ENCODE measurements at regions not wholly inside any gene's neighbourhood (a gene's known extent, or its start where the extent isn't known, plus 50 kb on each side); places are given as distances from the start of the nearest gene placed in this dataset.

DNA sequence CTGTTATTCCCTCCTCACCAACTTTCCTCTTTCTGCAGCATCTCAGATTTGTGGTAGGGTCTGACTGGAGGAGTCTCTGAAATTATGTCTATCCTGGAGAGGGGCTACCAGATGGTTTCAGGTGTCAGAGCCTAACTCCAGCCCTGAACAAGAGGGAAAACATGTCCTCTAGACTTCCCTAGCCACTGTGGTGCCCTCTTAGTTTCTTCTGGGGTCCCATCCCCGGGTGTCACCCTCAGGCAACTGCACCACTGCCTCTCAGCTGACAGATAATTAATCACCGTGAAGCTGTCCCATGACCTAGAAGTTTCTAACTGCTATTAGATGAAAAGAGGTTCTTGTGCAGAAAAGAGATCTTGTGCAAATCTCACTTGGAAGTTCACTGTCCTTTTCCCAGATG lies 95.1 kb upstream of the CELF4 start:
- H3K9ac ChIP-seq (ENCODE audit: extremely low read depth, low read length, poor library complexity, severe bottlenecking) = no peak overlapping the region
- no peaks in the 10 kb centered on the region for H3K36me3 ChIP-seq (ENCODE audit: control insufficient read depth, insufficient read depth, low read length)
- 83 to 95% methylated on average over 1 to 2 of the region's 2 CpGs for WGBS, 2 experiments (ENCODE audit: insufficient coverage in 1 of 2, insufficient read length in 1 of 2)
- no peaks in the 10 kb centered on the region for H3K27me3 Mint-ChIP-seq (ENCODE audit: insufficient read depth)
- no peaks in the 10 kb centered on the region for H3K9me3 Mint-ChIP-seq
- TF ChIP-seq, protein P1, sequence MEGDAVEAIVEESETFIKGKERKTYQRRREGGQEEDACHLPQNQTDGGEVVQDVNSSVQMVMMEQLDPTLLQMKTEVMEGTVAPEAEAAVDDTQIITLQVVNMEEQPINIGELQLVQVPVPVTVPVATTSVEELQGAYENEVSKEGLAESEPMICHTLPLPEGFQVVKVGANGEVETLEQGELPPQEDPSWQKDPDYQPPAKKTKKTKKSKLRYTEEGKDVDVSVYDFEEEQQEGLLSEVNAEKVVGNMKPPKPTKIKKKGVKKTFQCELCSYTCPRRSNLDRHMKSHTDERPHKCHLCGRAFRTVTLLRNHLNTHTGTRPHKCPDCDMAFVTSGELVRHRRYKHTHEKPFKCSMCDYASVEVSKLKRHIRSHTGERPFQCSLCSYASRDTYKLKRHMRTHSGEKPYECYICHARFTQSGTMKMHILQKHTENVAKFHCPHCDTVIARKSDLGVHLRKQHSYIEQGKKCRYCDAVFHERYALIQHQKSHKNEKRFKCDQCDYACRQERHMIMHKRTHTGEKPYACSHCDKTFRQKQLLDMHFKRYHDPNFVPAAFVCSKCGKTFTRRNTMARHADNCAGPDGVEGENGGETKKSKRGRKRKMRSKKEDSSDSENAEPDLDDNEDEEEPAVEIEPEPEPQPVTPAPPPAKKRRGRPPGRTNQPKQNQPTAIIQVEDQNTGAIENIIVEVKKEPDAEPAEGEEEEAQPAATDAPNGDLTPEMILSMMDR (conservative IDR thresholded peaks at IDR 0.05) = no peak
- no peak overlapping the region for H3K4me3 Mint-ChIP-seq
- no peaks in the 10 kb centered on the region for H3K27me3 ChIP-seq (ENCODE audit: control insufficient read depth, insufficient read depth, low read length, poor library complexity, severe bottlenecking)
- peaks cover 17% of the 10 kb centered on the region for H3K4me1 Mint-ChIP-seq
- H3K9me3 ChIP-seq (ENCODE audit: control insufficient read depth, low read length) = no peaks in the 10 kb centered on the region
- no peak for DNase-seq
- no peak overlapping the region for H3K27ac ChIP-seq (ENCODE audit: low read depth, low read length)
- H3K27ac Mint-ChIP-seq = no peak overlapping the region
- H3K4me3 ChIP-seq (ENCODE audit: low read length) = no peak overlapping the region
- H3K4me1 ChIP-seq (ENCODE audit: control insufficient read depth, insufficient read depth, low read length) = peaks cover 17% of the 10 kb centered on the region
- H3K36me3 Mint-ChIP-seq (ENCODE audit: low read depth) = no peaks in the 10 kb centered on the region

DNA sequence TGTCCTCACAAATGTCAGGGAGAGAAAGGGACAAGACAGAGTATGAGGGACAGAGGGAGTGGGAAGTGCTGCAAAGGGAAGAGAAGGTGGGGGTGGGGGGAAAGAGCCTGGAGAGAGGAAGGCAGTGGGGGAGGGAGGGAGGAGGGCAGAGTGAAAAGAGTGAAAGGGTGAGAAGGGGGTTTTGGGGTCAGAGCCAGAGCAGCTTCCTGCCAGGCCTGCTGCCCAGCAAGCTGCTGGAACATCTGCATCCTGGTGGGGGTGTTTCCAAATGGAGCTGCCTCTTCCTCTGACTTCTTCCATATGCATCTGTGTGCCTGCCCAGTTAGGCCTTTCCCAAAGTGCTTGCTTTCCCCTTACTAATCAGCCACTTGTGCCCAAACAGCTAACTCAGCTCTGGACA lies 94.3 kb upstream of the CELF4 start:
- H3K36me3 Mint-ChIP-seq (ENCODE audit: low read depth) = no peaks in the 10 kb centered on the region
- TF ChIP-seq, protein P1 (conservative IDR thresholded peaks at IDR 0.05) = no peak
- Histone ChIP-seq H3K27me3 (ENCODE audit: control insufficient read depth, insufficient read depth, low read length, poor library complexity, severe bottlenecking) (no peaks in the 10 kb centered on the region), H3K36me3 (ENCODE audit: control insufficient read depth, insufficient read depth, low read length) (no peaks in the 10 kb centered on the region), H3K9me3 (ENCODE audit: control insufficient read depth, low read length) (no peaks in the 10 kb centered on the region), H3K9ac (ENCODE audit: extremely low read depth, low read length, poor library complexity, severe bottlenecking) (no peak overlapping the region), H3K27ac (ENCODE audit: low read depth, low read length) (no peak overlapping the region), H3K4me1 (ENCODE audit: control insufficient read depth, insufficient read depth, low read length) (peaks cover 12% of the 10 kb centered on the region), H3K4me3 (ENCODE audit: low read length) (no peak overlapping the region)
- no peaks in the 10 kb centered on the region for H3K9me3 Mint-ChIP-seq
- DNase-seq = no peak
- H3K4me1 Mint-ChIP-seq = peaks cover 17% of the 10 kb centered on the region
- H3K4me3 Mint-ChIP-seq = no peak overlapping the region
- no peaks in the 10 kb centered on the region for H3K27me3 Mint-ChIP-seq (ENCODE audit: insufficient read depth)
- H3K27ac Mint-ChIP-seq = no peak overlapping the region

DNA sequence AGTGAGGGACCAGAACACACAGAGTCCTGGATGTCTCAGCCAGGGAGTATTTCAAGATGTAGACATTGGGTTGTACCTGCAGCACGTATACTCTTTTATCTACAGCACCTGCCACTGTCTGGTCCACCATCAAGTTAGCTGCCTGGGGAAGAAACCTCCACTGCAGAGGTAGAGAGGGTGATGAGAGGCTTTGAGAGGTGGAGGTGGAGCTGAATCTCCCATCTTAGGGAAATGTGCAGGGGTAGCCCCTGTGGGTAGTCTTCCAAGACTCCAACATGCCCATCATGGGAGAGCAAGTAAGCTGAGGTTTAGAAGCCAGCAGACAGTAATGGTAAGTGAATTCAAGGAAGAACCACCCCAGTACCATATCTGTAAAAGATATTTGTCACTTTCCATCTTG lies 93.3 kb upstream of the CELF4 start:
- Mint-ChIP-seq H3K9me3 (no peaks in the 10 kb centered on the region), H3K27ac (no peak overlapping the region), H3K4me3 (no peak overlapping the region), H3K27me3 (ENCODE audit: insufficient read depth) (no peaks in the 10 kb centered on the region), H3K36me3 (ENCODE audit: low read depth) (no peaks in the 10 kb centered on the region), H3K4me1 (peaks cover 22% of the 10 kb centered on the region)
- 100% methylated on average over 1 of the region's 1 CpG; no CpG with 5 or more reads in 1 of the 2 experiments for WGBS, 2 experiments (ENCODE audit: insufficient coverage in 1 of 2, insufficient read length in 1 of 2)
- Histone ChIP-seq H3K9ac (ENCODE audit: extremely low read depth, low read length, poor library complexity, severe bottlenecking) (no peak overlapping the region), H3K27me3 (ENCODE audit: control insufficient read depth, insufficient read depth, low read length, poor library complexity, severe bottlenecking) (no peaks in the 10 kb centered on the region), H3K27ac (ENCODE audit: low read depth, low read length) (no peak overlapping the region), H3K36me3 (ENCODE audit: control insufficient read depth, insufficient read depth, low read length) (no peaks in the 10 kb centered on the region), H3K9me3 (ENCODE audit: control insufficient read depth, low read length) (no peaks in the 10 kb centered on the region), H3K4me1 (ENCODE audit: control insufficient read depth, insufficient read depth, low read length) (peaks cover 14% of the 10 kb centered on the region), H3K4me3 (ENCODE audit: low read length) (no peak overlapping the region)
- TF ChIP-seq, protein P1 (conservative IDR thresholded peaks at IDR 0.05) = no peak
- no peak for DNase-seq

Data from endodermal cell (in vitro differentiated cells).